Bronchial epithelial cell (primary cell): ENCODE measurements at regions not wholly inside any gene's neighbourhood (a gene's known extent, or its start where the extent isn't known, plus 50 kb on each side); places are given as distances from the start of the nearest gene placed in this dataset.
A peak's percentile ranks its signal among the peaks of the same experiment; 100 is the strongest.

Experiments used
- DNase-seq: peaks from one replicate; pipeline ENCODE4 v3.0.0-alpha.2; 2010; ENCODE audit warnings: low read depth
- FAIRE-seq: peaks from 2 replicates; lab custom pipeline; 2011; peaks lifted over from hg19 to GRCh38; lab: Jason Lieb, UNC
- H3K27me3 ChIP-seq: 2 replicates; pipeline ENCODE4 v1.5.1; 2011; ENCODE audit warnings: low read length; ENCODE audit not compliant: control insufficient read depth, insufficient read depth
- H3K36me3 ChIP-seq: 2 replicates; pipeline ENCODE4 v1.5.1; 2011; ENCODE audit warnings: low read length; ENCODE audit not compliant: control insufficient read depth, insufficient read depth
- H3K4me3 ChIP-seq: 2 replicates; pipeline ENCODE4 v1.5.1; 2011; ENCODE audit warnings: mild to moderate bottlenecking, low read depth, low read length, control low read depth
- CTCF ChIP-seq: IDR thresholded peaks from 2 replicates; pipeline ENCODE4 v1.5.1; 2011; ENCODE audit warnings: mild to moderate bottlenecking, moderate library complexity, low read length, control low read depth, inconsistent platforms; ENCODE audit not compliant: insufficient read depth, severe bottlenecking

GRCh38 chr10:94085766-94086437 lies 92.2 kb downstream of the PLCE1 start:
- Histone ChIP-seq H3K36me3 (no peaks in the 10 kb centered on the region), H3K4me3 (no peak overlapping the region), H3K27me3 (no peaks in the 10 kb centered on the region)
- DNase-seq, result no peak
- FAIRE-seq, result no peak
- no peak for TF ChIP-seq CTCF

GRCh38 chr10:94088926-94089381 lies 95.2 kb downstream of the PLCE1 start:
- no peaks in the 10 kb centered on the region for H3K27me3 ChIP-seq
- H3K4me3 ChIP-seq, result no peak overlapping the region
- TF ChIP-seq CTCF, result no peak
- no peaks in the 10 kb centered on the region for H3K36me3 ChIP-seq
- FAIRE-seq, result peak; percentile 96
- DNase-seq, result peak; percentile 72

GRCh38 chr10:94091649-94092048 lies 97.9 kb downstream of the PLCE1 start:
- Histone ChIP-seq H3K27me3 (no peaks in the 10 kb centered on the region), H3K36me3 (no peaks in the 10 kb centered on the region), H3K4me3 (no peak overlapping the region)
- DNase-seq (no peak), FAIRE-seq (no peak)
- TF ChIP-seq CTCF, result no peak

- DNase-seq, result peak; percentile 46
- TF ChIP-seq CTCF, result no peak
Measured at GRCh38 chr10:94092848-94093247, 99.1 kb downstream of the PLCE1 start.

GRCh38 chr10:94093286-94093905 lies 99.7 kb downstream of the PLCE1 start:
- no peaks in the 10 kb centered on the region for H3K36me3 ChIP-seq
- H3K4me3 ChIP-seq, result no peak overlapping the region
- no peak for TF ChIP-seq CTCF
- FAIRE-seq (no peak), DNase-seq (peak; percentile 39)
- no peaks in the 10 kb centered on the region for H3K27me3 ChIP-seq

More at GRCh38 chr10:94092848-94093247, 99.1 kb downstream of the PLCE1 start:
- FAIRE-seq, result no peak
- Histone ChIP-seq H3K4me3 (no peak overlapping the region), H3K27me3 (no peaks in the 10 kb centered on the region), H3K36me3 (no peaks in the 10 kb centered on the region)
